HG02981 (cell line): ENCODE measurements at regions not wholly inside any gene's neighbourhood (a gene's known extent, or its start where the extent isn't known, plus 50 kb on each side); places are given as distances from the start of the nearest gene placed in this dataset.
A peak's percentile ranks its signal among the peaks of the same experiment; 100 is the strongest.
"Not testable (repeated sequence)": the region's sequence is repeated elsewhere in the genome, so short reads cannot be mapped to it uniquely, and the experiment has no call there.

Experiments
- ATAC-seq: cut with Tn5 transposase; IDR thresholded peaks from one replicate; pipeline ENCODE4 v1.9.1; 2021; ENCODE audit warnings: mild to moderate bottlenecking, moderate library complexity; ENCODE audit not compliant: unreplicated experiment

- no peak for ATAC-seq
Observed at GRCh38 chr7:19537942-19538401, 170.9 kb downstream of the POLR1F start.

- ATAC-seq = no peak
Observed at GRCh38 chr7:19533266-19533665, 175.6 kb downstream of the POLR1F start.

DNA sequence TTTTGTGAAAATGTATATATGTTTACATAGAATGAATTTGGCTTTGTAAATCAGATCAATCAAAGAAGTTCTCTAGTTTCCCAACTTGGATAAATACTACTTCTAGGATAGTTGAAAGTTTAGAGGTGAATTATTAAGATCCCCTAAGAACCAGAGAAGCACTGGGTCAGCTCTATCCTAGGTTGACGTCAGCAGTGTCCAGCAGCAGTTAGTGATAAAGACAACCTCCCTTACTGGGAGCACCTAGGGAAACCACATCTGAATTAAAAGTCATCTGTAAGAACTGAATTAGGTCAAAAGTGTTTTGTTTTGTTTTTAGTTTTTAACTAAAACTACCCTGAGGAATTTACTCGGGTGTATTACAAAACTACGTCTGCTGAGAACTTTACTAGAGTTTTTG, 178.0 kb downstream of the POLR1F start:
- no peak for ATAC-seq

GRCh38 chr7:19530261-19530660, 178.6 kb downstream of the POLR1F start:
- ATAC-seq = no peak

- no peak for ATAC-seq
Observed at GRCh38 chr7:19526639-19527038, 182.2 kb downstream of the POLR1F start.

DNA sequence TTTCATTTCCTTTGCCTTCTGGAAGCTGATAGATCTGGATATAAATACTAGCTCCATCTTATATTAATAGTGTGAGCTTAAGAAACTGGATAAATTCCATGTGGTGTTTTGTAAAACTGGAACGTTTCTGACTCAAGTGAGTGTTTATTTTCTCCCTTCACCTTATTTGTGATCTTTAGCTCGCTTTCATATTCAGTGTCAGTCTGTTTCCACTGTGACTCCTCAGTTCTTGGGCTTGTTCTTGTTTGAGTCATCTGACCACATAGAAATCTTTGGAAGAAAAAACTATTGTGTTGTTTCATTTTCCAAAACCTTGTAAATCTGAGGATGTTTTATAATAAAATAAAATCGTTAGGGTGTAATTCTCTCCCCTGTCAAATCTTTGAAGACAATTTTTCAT, 186.4 kb downstream of the POLR1F start:
- ATAC-seq = no peak

DNA sequence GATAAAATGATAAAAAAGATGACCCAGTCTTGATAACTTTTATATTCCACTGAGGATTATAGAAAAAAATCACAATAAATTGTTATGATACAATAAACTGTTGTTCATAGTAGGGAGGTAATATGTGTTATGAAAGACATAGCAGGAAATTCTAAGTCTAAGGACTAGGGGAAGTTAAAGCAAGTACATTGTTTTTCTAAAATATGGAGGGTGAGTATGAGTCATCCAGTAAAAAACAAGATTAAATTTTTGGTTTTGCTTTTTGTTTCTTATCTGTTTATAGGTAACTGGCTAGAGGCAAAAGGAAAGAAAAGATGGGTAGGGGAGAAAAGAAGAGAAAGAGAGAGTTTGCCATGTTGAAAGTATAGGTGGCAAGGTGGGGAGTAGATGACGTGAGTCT, 188.4 kb downstream of the POLR1F start:
- no peak for ATAC-seq

DNA sequence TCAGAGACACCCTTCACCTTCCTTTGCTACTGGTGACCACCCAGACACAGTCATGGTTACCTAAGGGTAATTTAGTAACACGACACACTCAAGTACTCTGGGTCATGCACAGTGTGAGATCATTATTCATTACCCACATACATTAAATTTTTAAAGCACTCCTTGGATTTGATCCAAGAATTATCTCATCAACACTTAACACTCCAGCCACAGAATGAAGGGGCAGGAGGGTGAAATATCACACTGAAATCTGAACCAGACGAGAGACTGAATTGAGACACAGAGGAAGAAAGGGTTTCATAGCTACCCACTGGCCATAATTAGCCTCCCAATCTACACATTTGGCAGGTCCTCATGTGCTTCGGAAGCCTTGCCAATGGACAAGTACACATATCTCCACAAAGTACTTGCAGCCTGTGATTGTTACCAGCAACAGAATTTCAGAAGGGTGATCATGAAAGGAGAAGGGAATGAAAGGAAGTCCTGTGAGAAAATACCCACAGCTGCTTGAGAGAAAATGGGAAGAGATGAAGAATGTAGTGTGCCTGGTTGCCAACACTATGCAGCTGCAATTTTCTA, 189.3 kb downstream of the POLR1F start:
- no peak for ATAC-seq

- not testable (repeated sequence) for ATAC-seq
Observed at GRCh38 chr7:19517546-19517945, 191.3 kb downstream of the POLR1F start.

GRCh38 chr7:19508821-19509220, 200.0 kb downstream of the POLR1F start:
- ATAC-seq = no peak

DNA sequence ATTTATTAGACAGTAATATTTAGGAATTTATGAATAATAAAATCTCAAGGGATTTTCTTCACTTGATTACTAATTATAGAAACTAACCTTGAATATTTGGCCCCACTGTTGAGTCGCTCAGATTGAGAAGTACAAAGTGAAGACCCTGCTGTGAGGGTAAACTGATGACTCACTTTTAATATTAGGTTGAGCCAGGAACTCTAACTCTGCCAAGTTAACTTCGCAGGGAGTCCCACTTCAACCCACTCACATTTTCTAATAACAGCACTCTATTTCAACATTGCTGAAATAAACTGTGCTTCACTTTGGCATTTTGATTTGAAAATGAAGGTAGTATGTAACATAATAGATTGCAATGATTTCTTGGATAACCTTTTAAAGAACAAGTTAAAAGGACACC, 200.7 kb downstream of the POLR1F start:
- no peak for ATAC-seq

DNA sequence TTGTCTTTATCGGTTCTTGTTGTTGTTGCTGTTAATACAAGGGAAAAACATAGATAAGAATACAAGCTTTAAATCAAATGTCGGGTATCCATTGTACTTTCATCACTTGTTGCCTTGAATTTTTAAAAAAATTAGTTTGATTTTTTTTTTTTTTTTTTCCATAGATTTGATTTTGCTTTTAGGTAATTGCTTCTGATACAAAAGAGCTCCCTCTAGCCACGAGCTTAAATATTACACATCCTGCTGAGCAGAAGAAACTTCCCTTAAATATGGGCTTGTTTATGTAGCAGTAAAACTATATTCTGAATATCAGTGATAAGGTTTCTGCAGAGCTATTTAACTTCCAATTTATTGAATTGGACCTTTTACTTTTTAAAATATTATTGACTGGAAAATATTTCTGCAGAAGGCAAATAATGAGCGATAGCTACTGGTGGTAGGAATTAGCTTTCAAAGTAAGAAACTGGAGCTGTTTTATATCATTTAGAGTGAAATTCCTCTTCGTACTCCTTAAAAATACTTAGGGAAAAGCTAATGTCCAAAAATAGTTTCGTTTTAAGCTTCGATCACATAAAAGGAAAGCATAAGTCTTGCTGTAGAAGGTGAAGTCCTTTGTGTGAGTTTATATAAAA, 216.9 kb downstream of the POLR1F start:
- peak; percentile 57 for ATAC-seq

DNA sequence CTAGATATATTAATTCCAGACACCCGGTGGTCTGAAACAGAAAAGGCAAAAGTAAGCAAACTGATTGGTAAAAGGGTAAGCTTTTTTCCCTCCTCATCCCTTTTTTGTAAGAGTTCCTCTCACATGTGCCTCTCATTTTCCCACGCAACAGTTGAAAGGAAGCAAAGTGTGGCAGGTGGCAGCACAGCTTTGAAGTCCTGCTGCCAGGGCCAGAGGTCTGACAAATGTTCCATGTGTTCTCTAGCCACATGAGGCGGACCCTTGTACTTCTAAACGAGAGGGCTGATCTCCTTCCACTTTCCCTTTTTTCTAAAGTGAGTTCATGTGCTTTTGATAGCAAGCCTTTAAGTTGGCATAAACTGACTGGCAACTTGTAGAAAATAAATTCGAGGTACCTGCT, 217.5 kb downstream of the POLR1F start:
- ATAC-seq = no peak

DNA sequence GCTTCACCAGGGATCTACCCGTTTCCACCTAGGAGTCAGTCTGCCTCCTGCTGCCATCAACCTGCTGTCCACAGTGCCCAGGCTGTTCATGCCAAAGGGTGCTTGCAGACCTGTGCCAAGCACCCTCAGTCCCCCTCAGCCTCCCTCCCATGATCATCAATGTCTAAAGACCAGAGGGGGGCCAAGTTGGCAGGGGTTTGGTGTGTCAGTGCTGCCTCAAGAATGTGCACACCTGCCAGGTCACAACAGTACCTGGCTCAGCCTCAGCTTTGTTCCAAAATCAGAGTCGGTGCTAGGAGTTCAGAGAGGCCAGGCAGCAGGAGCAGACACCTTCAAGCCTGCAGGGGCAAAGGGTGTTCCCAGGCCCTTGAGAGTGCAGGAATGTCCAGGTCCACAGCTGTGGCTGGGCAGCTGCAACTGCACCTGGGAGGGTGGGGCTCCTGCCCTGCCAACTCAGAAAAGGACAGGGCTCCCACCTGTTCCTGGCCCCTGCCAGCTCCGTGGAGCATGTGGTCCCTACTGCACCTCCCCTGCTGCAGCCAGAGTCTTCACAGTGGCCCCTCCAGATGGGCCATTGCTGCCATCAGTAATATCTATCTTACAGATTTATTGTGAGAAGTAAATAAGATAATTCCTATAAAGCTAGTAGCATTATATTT, 219.5 kb downstream of the POLR1F start:
- ATAC-seq = no peak

GRCh38 chr7:19488056-19488455, 220.8 kb downstream of the POLR1F start:
- ATAC-seq = no peak

DNA sequence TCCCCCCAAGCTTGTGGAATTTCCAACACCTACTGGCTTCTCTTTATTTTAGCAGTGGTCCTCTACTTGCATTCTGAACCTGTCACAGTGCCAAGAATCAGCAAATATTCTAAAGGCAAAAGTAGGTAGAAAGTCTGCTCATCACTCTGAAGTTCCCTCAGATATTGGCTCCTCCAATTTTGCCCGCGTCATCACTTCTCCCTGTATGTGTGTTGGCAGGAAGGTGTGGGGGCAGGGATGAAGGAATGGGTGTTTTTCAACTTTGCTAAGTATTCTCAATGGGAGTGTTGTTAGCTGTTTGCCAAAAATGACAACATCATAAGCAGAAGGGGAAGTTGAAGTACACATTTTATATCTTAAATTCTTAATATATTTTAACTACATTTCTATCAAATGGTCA, 226.2 kb downstream of the POLR1F start:
- no peak for ATAC-seq

DNA sequence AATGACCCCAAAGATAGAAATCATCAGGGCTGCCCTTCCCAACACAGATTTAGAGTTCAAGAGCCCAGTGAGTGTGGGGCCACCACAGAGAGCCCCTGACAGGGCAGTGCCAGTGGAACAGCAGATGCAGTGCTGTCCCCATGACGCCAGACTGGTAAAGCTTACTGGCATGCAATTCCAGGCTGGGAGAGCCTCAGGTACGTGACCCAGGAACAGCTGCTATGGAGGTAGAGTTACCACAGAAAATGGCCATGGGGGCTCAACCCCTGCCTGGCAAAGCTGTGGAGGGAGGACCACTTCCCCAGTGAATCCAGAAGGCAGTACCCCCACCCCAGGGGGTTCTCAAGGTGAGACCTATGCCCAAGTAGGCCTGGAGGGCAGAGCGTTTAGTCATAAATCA, 228.5 kb downstream of the POLR1F start:
- no peak for ATAC-seq

DNA sequence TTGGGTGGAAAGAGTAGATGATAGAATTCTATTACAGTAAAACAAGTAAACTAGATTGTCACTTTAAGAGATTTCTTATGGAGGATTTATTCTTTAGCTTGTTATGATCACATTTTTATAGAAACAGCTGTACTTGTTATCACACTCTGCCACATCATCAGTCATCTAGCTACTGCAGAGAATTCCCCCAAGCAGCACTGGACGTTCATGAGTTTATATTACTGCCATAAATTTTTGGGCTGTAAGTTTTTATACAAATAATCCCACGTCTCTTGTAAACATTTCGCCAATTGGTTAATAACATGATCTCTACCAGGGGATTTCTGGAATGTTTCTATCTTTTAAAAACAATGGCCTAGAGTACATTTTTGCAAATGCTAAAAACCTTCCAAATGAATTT, 238.8 kb downstream of the POLR1F start:
- ATAC-seq = no peak

GRCh38 chr7:19465861-19466260, 243.0 kb downstream of the POLR1F start:
- no peak for ATAC-seq

- no peak for ATAC-seq
Observed at GRCh38 chr7:19464751-19465150, 244.1 kb downstream of the POLR1F start.

DNA sequence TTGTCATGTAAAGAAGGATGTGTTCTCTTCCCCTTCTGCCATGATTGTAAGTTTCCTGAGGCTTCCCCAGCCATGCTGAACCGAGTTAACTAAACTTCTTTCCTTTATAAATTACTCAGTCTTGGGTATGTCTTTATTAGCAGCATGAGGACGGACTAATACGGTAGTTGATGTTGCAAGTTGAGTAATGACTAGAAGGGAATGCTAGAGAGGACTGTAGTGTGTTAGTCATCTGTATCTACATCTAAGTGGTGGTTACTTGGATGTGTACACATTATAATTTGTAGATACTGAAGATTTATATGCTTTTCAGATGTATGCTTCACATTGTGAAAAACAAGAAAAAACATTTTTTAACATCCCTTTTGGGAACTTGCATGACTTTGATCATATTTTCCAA, 244.6 kb downstream of the POLR1F start:
- no peak for ATAC-seq

GRCh38 chr7:19463581-19463980, 245.3 kb downstream of the POLR1F start:
- ATAC-seq = no peak
